Stromal cell of bone marrow (primary cell): ENCODE measurements at regions not wholly inside any gene's neighbourhood (a gene's known extent, or its start where the extent isn't known, plus 50 kb on each side); places are given as distances from the start of the nearest gene placed in this dataset.
"Not testable (repeated sequence)": the region's sequence is repeated elsewhere in the genome, so short reads cannot be mapped to it uniquely, and the experiment has no call there.

Source experiments
- DNase-seq: peaks from one replicate; pipeline ENCODE4 v3.0.0-alpha.2; 2012; ENCODE audit warnings: low read depth

- DNase-seq, result not testable (repeated sequence)
Observed at GRCh38 chr9:22508354-22508753, 61.7 kb downstream of the DMRTA1 start.

GRCh38 chr9:22508790-22509189, 62.2 kb downstream of the DMRTA1 start:
- DNase-seq, result no peak

- DNase-seq, result no peak
Observed at GRCh38 chr9:22512495-22512894, 65.9 kb downstream of the DMRTA1 start.

- no peak for DNase-seq
Observed at GRCh38 chr9:22514871-22515270, 68.2 kb downstream of the DMRTA1 start.

- no peak for DNase-seq
Observed at GRCh38 chr9:22522206-22522740, 75.6 kb downstream of the DMRTA1 start.

- peak; percentile 14 for DNase-seq
Observed at GRCh38 chr9:22528485-22528884, 81.9 kb downstream of the DMRTA1 start.

GRCh38 chr9:22529426-22530199, 83.0 kb downstream of the DMRTA1 start:
- DNase-seq, result no peak

GRCh38 chr9:22535780-22536179, 89.2 kb downstream of the DMRTA1 start:
- DNase-seq, result no peak

GRCh38 chr9:22537721-22538120, 91.1 kb downstream of the DMRTA1 start:
- no peak for DNase-seq

- no peak for DNase-seq
Observed at GRCh38 chr9:22548625-22549024, 102.0 kb downstream of the DMRTA1 start.

GRCh38 chr9:22574740-22575139, 128.1 kb downstream of the DMRTA1 start:
- DNase-seq, result no peak

GRCh38 chr9:22580788-22581187, 134.2 kb downstream of the DMRTA1 start:
- DNase-seq, result no peak

- no peak for DNase-seq
Observed at GRCh38 chr9:22582221-22582620, 135.6 kb downstream of the DMRTA1 start.

- no peak for DNase-seq
Observed at GRCh38 chr9:22588918-22589317, 142.3 kb downstream of the DMRTA1 start.

- peak; percentile 18 for DNase-seq
Observed at GRCh38 chr9:22590336-22591033, 143.9 kb downstream of the DMRTA1 start.

- DNase-seq, result no peak
Observed at GRCh38 chr9:22595805-22596204, 149.2 kb downstream of the DMRTA1 start.

GRCh38 chr9:22617156-22617555, 170.5 kb downstream of the DMRTA1 start:
- no peak for DNase-seq

GRCh38 chr9:22622815-22623214, 176.2 kb downstream of the DMRTA1 start:
- peak; percentile 14 for DNase-seq

- no peak for DNase-seq
Observed at GRCh38 chr9:22623236-22623635, 176.6 kb downstream of the DMRTA1 start.

GRCh38 chr9:22625540-22625939, 178.9 kb downstream of the DMRTA1 start:
- no peak for DNase-seq

GRCh38 chr9:22643541-22643940, 196.9 kb downstream of the DMRTA1 start:
- no peak for DNase-seq

GRCh38 chr9:22645893-22646292, 199.3 kb downstream of the DMRTA1 start:
- peak; percentile 57 for DNase-seq

- peak; percentile 41 for DNase-seq
Observed at GRCh38 chr9:22649384-22649783, 202.8 kb downstream of the DMRTA1 start.
